H1 (cell line): ENCODE measurements at regions not wholly inside any gene's neighbourhood (a gene's known extent, or its start where the extent isn't known, plus 50 kb on each side); places are given as distances from the start of the nearest gene placed in this dataset.

Source experiments
- EGR1 ChIP-seq: IDR thresholded peaks from 2 replicates; pipeline ENCODE4 v1.6.1; 2011; ENCODE audit warnings: low read depth, low read length, borderline replicate concordance
- TBP ChIP-seq: IDR thresholded peaks from 2 replicates; pipeline ENCODE4 v1.6.1; 2011; ENCODE audit warnings: low read depth, low read length, improper control_type of control experiment

DNA sequence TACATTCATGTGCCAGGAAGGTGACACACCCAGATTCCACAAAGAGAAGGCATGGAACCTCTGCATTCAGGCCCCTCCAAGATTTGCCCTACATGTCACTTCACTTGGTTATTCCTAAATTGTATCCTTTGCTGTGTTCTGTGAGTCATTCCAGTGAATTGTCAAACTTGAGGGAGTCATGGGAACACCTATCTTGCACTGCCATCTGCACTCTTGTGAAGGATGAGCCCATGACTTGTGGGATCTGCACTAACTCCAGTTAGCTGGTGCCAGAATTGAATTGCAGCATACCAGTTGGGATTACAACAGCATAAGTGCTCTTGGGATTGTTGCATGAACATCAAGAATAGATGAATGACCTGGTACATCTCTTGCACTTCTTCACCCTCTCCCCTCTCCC, 1288.0 kb upstream of the ZEB2 start (continued):
- no peak for TF ChIP-seq TBP
- TF ChIP-seq EGR1, result no peak
- TF ChIP-seq, all 59 proteins: peak for 0
